GM23248 (cell line): ENCODE measurements at regions not wholly inside any gene's neighbourhood (a gene's known extent, or its start where the extent isn't known, plus 50 kb on each side); places are given as distances from the start of the nearest gene placed in this dataset.

ENCODE experiments used
- DNase-seq: peaks from one replicate; pipeline ENCODE4 v3.0.0-alpha.2; 2015
- H2AFZ ChIP-seq: fragments of 200-600 bp; sonication (generic); 2 replicates; pipeline ENCODE4 v1.6.1; 2016; ENCODE audit warnings: antibody characterized with exemption
- H3F3A ChIP-seq: fragments of 200-600 bp; sonication (generic); 2 replicates; pipeline ENCODE4 v1.6.1; 2016; ENCODE audit warnings: mild to moderate bottlenecking, antibody characterized with exemption, mixed run types; ENCODE audit not compliant: insufficient read depth
- H3K27ac ChIP-seq: fragments of 200-600 bp; sonication (generic); 2 replicates; pipeline ENCODE4 v1.5.1; 2016; ENCODE audit warnings: mild to moderate bottlenecking
- H3K27me3 ChIP-seq: fragments of 200-600 bp; sonication (generic); replicated peaks from 2 replicates; pipeline ENCODE4 v1.6.1; 2016; ENCODE audit warnings: mild to moderate bottlenecking; ENCODE audit not compliant: insufficient read depth
- H3K36me3 ChIP-seq: fragments of 200-600 bp; sonication (generic); 2 replicates; pipeline ENCODE4 v1.6.1; 2016; ENCODE audit warnings: low read depth, mild to moderate bottlenecking
- H3K4me1 ChIP-seq: fragments of 200-600 bp; sonication (generic); 2 replicates; pipeline ENCODE4 v1.6.1; 2016; ENCODE audit warnings: mild to moderate bottlenecking; ENCODE audit not compliant: insufficient read depth
- H3K4me2 ChIP-seq: fragments of 200-600 bp; sonication (generic); one replicate; pipeline ENCODE4 v1.6.1; 2016; ENCODE audit warnings: mild to moderate bottlenecking; ENCODE audit not compliant: unreplicated experiment
- H3K4me3 ChIP-seq: fragments of 200-600 bp; sonication (generic); 2 replicates; pipeline ENCODE4 v1.5.1; 2016; ENCODE audit warnings: mild to moderate bottlenecking
- H3K79me2 ChIP-seq: fragments of 200-600 bp; sonication (generic); 2 replicates; pipeline ENCODE4 v1.6.1; 2016; ENCODE audit warnings: mild to moderate bottlenecking; ENCODE audit not compliant: insufficient read depth
- H3K9ac ChIP-seq: fragments of 200-600 bp; sonication (generic); 2 replicates; pipeline ENCODE4 v1.6.1; 2016; ENCODE audit warnings: mild to moderate bottlenecking
- H3K9me2 ChIP-seq: fragments of 200-600 bp; sonication (generic); 2 replicates; pipeline ENCODE4 v1.6.1; 2016; ENCODE audit warnings: mixed run types, mild to moderate bottlenecking, moderate library complexity; ENCODE audit not compliant: insufficient read depth
- H3K9me3 ChIP-seq: fragments of 200-600 bp; sonication (generic); one replicate; pipeline ENCODE4 v1.6.1; 2017; ENCODE audit warnings: low read depth
- H4K20me1 ChIP-seq: fragments of 200-600 bp; sonication (generic); 2 replicates; pipeline ENCODE4 v1.6.0; 2016; ENCODE audit not compliant: insufficient read depth
- EZH2 ChIP-seq: fragments of 200-600 bp; sonication (generic); IDR thresholded peaks from 2 replicates; pipeline ENCODE4 v1.6.1; 2018; ENCODE audit warnings: antibody characterized with exemption, mild to moderate bottlenecking; ENCODE audit not compliant: insufficient read depth, poor library complexity, severe bottlenecking
- EZH2phosphoT487 ChIP-seq: fragments of 200-600 bp; sonication (generic); IDR thresholded peaks from 2 replicates; pipeline ENCODE4 v1.6.1; 2018; ENCODE audit warnings: antibody characterized with exemption, moderate library complexity, mild to moderate bottlenecking, low read depth; ENCODE audit not compliant: insufficient read depth
- WGBS, 2 experiments: methylation state at CpG; one replicate each; pipeline ENCODE4 v1.1.6; 2015 to 2017; ENCODE audit warnings: low lambda C conversion rate in 2 of 2, low coverage in 1 of 2; ENCODE audit errors: missing lambda C conversion rate in 2 of 2; 5-methylcytosine and 5-hydroxymethylcytosine counted together
- in situ Hi-C: fragments of 300-500 bp; cut with MboI; formaldehyde crosslinking; loops from 2 replicates; pipeline ENCODE4 v1.15.0; 2020

- Histone ChIP-seq H3K9me2 (no peaks in the 10 kb centered on the region), H3K9ac (no peak overlapping the region), H3K4me1 (peaks cover 14% of the 10 kb centered on the region), H4K20me1 (no peaks in the 10 kb centered on the region), H2AFZ (no peak overlapping the region), H3K4me2 (no peak overlapping the region), H3F3A (0 out of 2 replicates have a peak, but pooled peaks cover 13% of the 10 kb centered on the region), H3K9me3 (no peaks in the 10 kb centered on the region), H3K27ac (no peak overlapping the region), H3K79me2 (no peaks in the 10 kb centered on the region), H3K27me3 (peaks cover 21% of the 10 kb centered on the region; the same call in 1 of the 2 replicates), H3K4me3 (no peak overlapping the region), H3K36me3 (no peaks in the 10 kb centered on the region)
- in situ Hi-C loops: no loop called here
- WGBS, 2 experiments: 60 to 61% methylated on average over 3 of the region's 3 CpGs
- no peak for TF ChIP-seq EZH2phosphoT487
- TF ChIP-seq EZH2: no peak
- DNase-seq: no peak
These were observed 296.5 kb upstream of the KAZN start for GRCh38 chr1:14302025-14302424.

GRCh38 chr1:14303011-14303410 is 295.5 kb upstream of the KAZN start:
- Histone ChIP-seq H3K9ac (no peak overlapping the region), H3K27ac (no peak overlapping the region), H3K79me2 (no peaks in the 10 kb centered on the region), H3K4me1 (peaks cover 14% of the 10 kb centered on the region), H3F3A (0 out of 2 replicates have a peak, but pooled peaks cover 13% of the 10 kb centered on the region), H3K9me3 (no peaks in the 10 kb centered on the region), H3K4me2 (no peak overlapping the region), H3K27me3 (peaks cover 21% of the 10 kb centered on the region; the same call in 1 of the 2 replicates), H2AFZ (no peak overlapping the region), H3K9me2 (no peaks in the 10 kb centered on the region), H3K4me3 (no peak overlapping the region), H3K36me3 (no peaks in the 10 kb centered on the region), H4K20me1 (no peaks in the 10 kb centered on the region)
- TF ChIP-seq EZH2phosphoT487 (no peak), EZH2 (no peak)
- in situ Hi-C loops: no loop called here
- no peak for DNase-seq
- 79 to 81% methylated on average over 5 of the region's 5 CpGs for WGBS, 2 experiments

- peaks cover 21% of the 10 kb centered on the region; the same call in 1 of the 2 replicates for H3K27me3 ChIP-seq
- no peaks in the 10 kb centered on the region for H3K79me2 ChIP-seq
- H3K27ac ChIP-seq: no peak overlapping the region
- H3K4me2 ChIP-seq: no peak overlapping the region
- no peak overlapping the region for H3K4me3 ChIP-seq
- no peaks in the 10 kb centered on the region for H3K9me3 ChIP-seq
- H3K9ac ChIP-seq: no peak overlapping the region
- DNase-seq: peak; percentile 69
- H3K4me1 ChIP-seq: peaks cover 14% of the 10 kb centered on the region
- in situ Hi-C loops: no loop called here
- H3K9me2 ChIP-seq: no peaks in the 10 kb centered on the region
- TF ChIP-seq EZH2phosphoT487: no peak
- no peak for TF ChIP-seq EZH2
- H2AFZ ChIP-seq: no peak overlapping the region
- whole genome bisulfite sequencing, 2 experiments: 7 to 8% methylated on average over 7 of the region's 7 CpGs
- H3F3A ChIP-seq: 0 out of 2 replicates have a peak, but pooled peaks cover 13% of the 10 kb centered on the region
- H3K36me3 ChIP-seq: no peaks in the 10 kb centered on the region
- no peaks in the 10 kb centered on the region for H4K20me1 ChIP-seq
These were observed 294.1 kb upstream of the KAZN start for GRCh38 chr1:14304381-14304865.

GRCh38 chr1:14308460-14308859 is 290.0 kb upstream of the KAZN start:
- H2AFZ ChIP-seq: no peak overlapping the region
- H3K4me1 ChIP-seq: peaks cover 14% of the 10 kb centered on the region
- no peak for DNase-seq
- H3K79me2 ChIP-seq: no peaks in the 10 kb centered on the region
- no peak overlapping the region for H3K27ac ChIP-seq
- no peaks in the 10 kb centered on the region for H3K36me3 ChIP-seq
- 0 out of 2 replicates have a peak, but pooled peaks cover 13% of the 10 kb centered on the region for H3F3A ChIP-seq
- H3K4me2 ChIP-seq: no peak overlapping the region
- no peaks in the 10 kb centered on the region for H3K9me3 ChIP-seq
- no peak overlapping the region for H3K9ac ChIP-seq
- no peak for TF ChIP-seq EZH2phosphoT487
- TF ChIP-seq EZH2: no peak
- H3K9me2 ChIP-seq: no peaks in the 10 kb centered on the region
- H3K27me3 ChIP-seq: 0 out of 2 replicates have a peak, but pooled peaks cover 13% of the 10 kb centered on the region
- WGBS, 2 experiments: 77 to 86% methylated on average over 2 of the region's 2 CpGs
- in situ Hi-C loops: no loop called here
- H3K4me3 ChIP-seq: no peak overlapping the region
- H4K20me1 ChIP-seq: no peaks in the 10 kb centered on the region

- 80 to 94% methylated on average over 3 of the region's 3 CpGs for WGBS, 2 experiments
- Histone ChIP-seq H3K4me1 (peaks cover 3% of the 10 kb centered on the region), H3K36me3 (no peaks in the 10 kb centered on the region), H3K9ac (no peak overlapping the region), H3K27ac (no peak overlapping the region), H2AFZ (no peak overlapping the region), H4K20me1 (no peaks in the 10 kb centered on the region), H3K4me2 (no peak overlapping the region), H3F3A (0 out of 2 replicates have a peak, but pooled peaks cover 1% of the 10 kb centered on the region), H3K9me2 (no peaks in the 10 kb centered on the region), H3K4me3 (no peak overlapping the region), H3K9me3 (no peaks in the 10 kb centered on the region), H3K79me2 (no peaks in the 10 kb centered on the region), H3K27me3 (0 out of 2 replicates have a peak, but pooled peaks cover 4% of the 10 kb centered on the region)
- TF ChIP-seq EZH2phosphoT487 (no peak), EZH2 (no peak)
- in situ Hi-C loops: no loop called here
- DNase-seq: no peak
These were observed 288.5 kb upstream of the KAZN start for GRCh38 chr1:14309984-14310383.
